C4-2B (cell line): ENCODE measurements at regions not wholly inside any gene's neighbourhood (a gene's known extent, or its start where the extent isn't known, plus 50 kb on each side); places are given as distances from the start of the nearest gene placed in this dataset.

Experiments
- ZFX ChIP-seq: fragments of 450-650 bp; IDR thresholded peaks from 2 replicates; pipeline ENCODE4 v1.6.1; 2017
- TF ChIP-seq, protein P1 (sequence below): fragments of 450-650 bp; conservative IDR thresholded peaks from 2 replicates; pipeline ENCODE4 v1.5.1; 2017; ENCODE audit warnings: mild to moderate bottlenecking

DNA sequence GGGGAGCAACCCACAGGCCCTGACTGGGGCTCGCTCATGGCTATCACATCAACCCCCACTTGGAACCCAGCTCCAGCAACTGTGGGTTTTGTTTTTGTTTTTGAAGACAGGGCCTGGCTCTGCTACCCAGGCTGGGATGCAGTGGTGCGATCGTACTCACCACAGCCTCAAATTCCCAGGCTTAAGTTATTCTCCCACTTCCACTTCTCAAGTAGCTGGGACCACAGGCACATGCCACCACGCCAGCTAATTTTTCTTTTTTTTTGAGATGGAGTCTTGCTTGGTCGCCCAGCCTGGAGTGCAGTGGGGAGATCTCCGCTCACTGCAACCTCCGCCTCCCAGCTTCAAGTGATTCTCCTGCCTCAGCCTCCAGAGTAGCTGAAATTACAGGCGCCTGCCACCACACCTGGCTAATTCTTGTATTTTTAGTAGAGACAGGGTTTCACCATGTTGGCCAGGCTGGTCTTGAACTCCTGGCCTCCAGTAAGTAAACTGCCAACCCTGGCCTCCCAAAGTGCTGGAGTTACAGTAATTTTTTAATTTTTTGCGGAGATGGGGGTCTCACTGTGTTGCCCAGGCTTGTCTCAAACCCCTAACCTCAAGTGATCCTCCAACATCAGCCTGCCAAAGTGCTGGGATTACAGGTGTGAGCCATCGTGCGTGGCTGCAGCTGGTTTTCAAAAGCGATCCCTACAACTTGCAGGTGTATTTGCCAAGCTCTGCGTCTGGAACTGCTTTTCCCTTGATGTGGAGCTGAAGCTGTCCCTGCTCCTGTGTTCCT is 228.7 kb downstream of the SKIDA1 start:
- TF ChIP-seq, protein P1, sequence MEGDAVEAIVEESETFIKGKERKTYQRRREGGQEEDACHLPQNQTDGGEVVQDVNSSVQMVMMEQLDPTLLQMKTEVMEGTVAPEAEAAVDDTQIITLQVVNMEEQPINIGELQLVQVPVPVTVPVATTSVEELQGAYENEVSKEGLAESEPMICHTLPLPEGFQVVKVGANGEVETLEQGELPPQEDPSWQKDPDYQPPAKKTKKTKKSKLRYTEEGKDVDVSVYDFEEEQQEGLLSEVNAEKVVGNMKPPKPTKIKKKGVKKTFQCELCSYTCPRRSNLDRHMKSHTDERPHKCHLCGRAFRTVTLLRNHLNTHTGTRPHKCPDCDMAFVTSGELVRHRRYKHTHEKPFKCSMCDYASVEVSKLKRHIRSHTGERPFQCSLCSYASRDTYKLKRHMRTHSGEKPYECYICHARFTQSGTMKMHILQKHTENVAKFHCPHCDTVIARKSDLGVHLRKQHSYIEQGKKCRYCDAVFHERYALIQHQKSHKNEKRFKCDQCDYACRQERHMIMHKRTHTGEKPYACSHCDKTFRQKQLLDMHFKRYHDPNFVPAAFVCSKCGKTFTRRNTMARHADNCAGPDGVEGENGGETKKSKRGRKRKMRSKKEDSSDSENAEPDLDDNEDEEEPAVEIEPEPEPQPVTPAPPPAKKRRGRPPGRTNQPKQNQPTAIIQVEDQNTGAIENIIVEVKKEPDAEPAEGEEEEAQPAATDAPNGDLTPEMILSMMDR: no peak
- TF ChIP-seq ZFX: no peak
